ENCODE measurements at regions not wholly inside any gene's neighbourhood (a gene's known extent, or its start where the extent isn't known, plus 50 kb on each side); places are given as distances from the start of the nearest gene placed in this dataset.

- no peak overlapping the region for H3K27ac ChIP-seq
- H3K4me3 ChIP-seq, result no peak overlapping the region
These were observed 168.7 kb upstream of the LYZL1 start for GRCh38 chr10:29120216-29120615.

- H3K27ac ChIP-seq, result no peak overlapping the region
- no peak overlapping the region for H3K4me3 ChIP-seq
These were observed 164.0 kb upstream of the LYZL1 start for GRCh38 chr10:29124864-29125263.

- Histone ChIP-seq H3K4me3 (no peak overlapping the region), H3K27ac (no peak overlapping the region)
These were observed 161.7 kb upstream of the LYZL1 start for GRCh38 chr10:29127037-29127700.

- H3K4me3 ChIP-seq, result no peak overlapping the region
- H3K27ac ChIP-seq, result no peak overlapping the region
These were observed 161.1 kb upstream of the LYZL1 start for GRCh38 chr10:29127731-29128130.

- no peak overlapping the region for H3K4me3 ChIP-seq
- no peak overlapping the region for H3K27ac ChIP-seq
These were observed 158.6 kb upstream of the LYZL1 start for GRCh38 chr10:29130190-29130673.

GRCh38 chr10:29131952-29132547 is 156.8 kb upstream of the LYZL1 start:
- Histone ChIP-seq H3K27ac (no peak overlapping the region), H3K4me3 (no peak overlapping the region)

GRCh38 chr10:29132551-29133111 is 156.2 kb upstream of the LYZL1 start:
- H3K27ac ChIP-seq, result no peak overlapping the region
- no peak overlapping the region for H3K4me3 ChIP-seq

GRCh38 chr10:29135337-29135736 is 153.5 kb upstream of the LYZL1 start:
- Histone ChIP-seq H3K27ac (no peak overlapping the region), H3K4me3 (no peak overlapping the region)

- H3K4me3 ChIP-seq, result no peak overlapping the region
These were observed 152.5 kb upstream of the LYZL1 start for GRCh38 chr10:29136411-29136810.

GRCh38 chr10:29140151-29140550 is 148.7 kb upstream of the LYZL1 start:
- H3K27ac ChIP-seq, result no peak overlapping the region
- H3K4me3 ChIP-seq, result no peak overlapping the region

More at GRCh38 chr10:29136411-29136810, 152.5 kb upstream of the LYZL1 start:
- H3K27ac ChIP-seq, result no peak overlapping the region

- Histone ChIP-seq H3K4me3 (no peak overlapping the region), H3K27ac (peak overlapping the region in 2 of 21 experiments; percentile 14 to 36)
These were observed 147.9 kb upstream of the LYZL1 start for GRCh38 chr10:29140991-29141390.

- no peak overlapping the region for H3K4me3 ChIP-seq
- peak overlapping the region in 1 of 21 experiments; percentile 36 for H3K27ac ChIP-seq
These were observed 147.1 kb upstream of the LYZL1 start for GRCh38 chr10:29141761-29142160.

- Histone ChIP-seq H3K27ac (no peak overlapping the region), H3K4me3 (no peak overlapping the region)
These were observed 146.2 kb upstream of the LYZL1 start for GRCh38 chr10:29142516-29143314.

GRCh38 chr10:29144126-29144525 is 144.7 kb upstream of the LYZL1 start:
- H3K4me3 ChIP-seq, result no peak overlapping the region
- H3K27ac ChIP-seq, result no peak overlapping the region

- H3K27ac ChIP-seq, result no peak overlapping the region
- H3K4me3 ChIP-seq, result no peak overlapping the region
These were observed 142.4 kb upstream of the LYZL1 start for GRCh38 chr10:29146311-29147100.

GRCh38 chr10:29150010-29150409 is 138.9 kb upstream of the LYZL1 start:
- Histone ChIP-seq H3K27ac (no peak overlapping the region), H3K4me3 (no peak overlapping the region)

- Histone ChIP-seq H3K27ac (no peak overlapping the region), H3K4me3 (no peak overlapping the region)
These were observed 137.9 kb upstream of the LYZL1 start for GRCh38 chr10:29151005-29151404.

GRCh38 chr10:29157321-29157720 is 131.5 kb upstream of the LYZL1 start:
- H3K27ac ChIP-seq, result peak overlapping the region in 1 of 21 experiments; percentile 36
- H3K4me3 ChIP-seq, result no peak overlapping the region

GRCh38 chr10:29158066-29158465 is 130.8 kb upstream of the LYZL1 start:
- peak overlapping the region in 1 of 21 experiments; percentile 35 for H3K27ac ChIP-seq
- H3K4me3 ChIP-seq, result no peak overlapping the region
